K562 (cell line): ENCODE measurements at regions not wholly inside any gene's neighbourhood (a gene's known extent, or its start where the extent isn't known, plus 50 kb on each side); places are given as distances from the start of the nearest gene placed in this dataset.

Experiments used
- BCL6 ChIP-seq: fragments of 250-450 bp; sonication (Bioruptor Pico); IDR thresholded peaks from 2 replicates; pipeline ENCODE4 v1.4.0; 2020
- CTCF ChIP-seq, 3 experiments: IDR thresholded peaks in 2 of 3; conservative IDR thresholded peaks in 1 of 3; 2 replicates each; pipeline ENCODE4 v1.5.1; 2011 to 2012; ENCODE audit warnings: low read length in 3 of 3, mild to moderate bottlenecking in 3 of 3, control low read depth in 2 of 3, improper control_type of control experiment in 1 of 3, inconsistent platforms in 1 of 3, low read depth in 1 of 3, mixed read lengths in 1 of 3, moderate library complexity in 1 of 3; ENCODE audit not compliant: insufficient read depth in 2 of 3
- FOXA3 ChIP-seq, 2 experiments: fragments of 450-650 bp in 1 of 2; sonication (generic) in 1 of 2; formaldehyde crosslinking; IDR thresholded peaks in 1 of 2; conservative IDR thresholded peaks in 1 of 2; 2 replicates each; pipeline versions ENCODE4 v1.4.0 to v1.8.0; 2020 to 2022; ENCODE audit warnings: mild to moderate bottlenecking in 2 of 2, missing genetic modification reagents in 1 of 2
- HSF4 ChIP-seq: fragments of 250-450 bp; sonication (Bioruptor Pico); IDR thresholded peaks from 2 replicates; pipeline ENCODE4 v2.1.2; 2022; ENCODE audit warnings: mild to moderate bottlenecking, moderate library complexity, borderline replicate concordance
- JUN ChIP-seq, 2 experiments: sonication (generic) in 1 of 2; formaldehyde crosslinking in 1 of 2; IDR thresholded peaks; 2 replicates each; pipeline versions ENCODE4 v1.6.1 to v1.8.0; 2012 to 2022; ENCODE audit warnings: borderline replicate concordance in 2 of 2, mild to moderate bottlenecking in 2 of 2, improper control_type of control experiment in 1 of 2, low read depth in 1 of 2, low read length in 1 of 2, missing genetic modification reagents in 1 of 2
- MAFK ChIP-seq: IDR thresholded peaks from 2 replicates; pipeline ENCODE4 v1.6.1; 2011; ENCODE audit warnings: low read length, improper control_type of control experiment
- STAT5B ChIP-seq: fragments of 250-450 bp; sonication (Bioruptor Pico); IDR thresholded peaks from 2 replicates; pipeline ENCODE4 v1.8.0; 2021; ENCODE audit warnings: mild to moderate bottlenecking, inconsistent platforms
- TARDBP ChIP-seq: fragments of 450-650 bp; IDR thresholded peaks from 2 replicates; pipeline ENCODE4 v1.6.1; 2016
- ZBTB11 ChIP-seq, 3 experiments: fragments of 200-800 bp in 1 of 3; fragments of 250-450 bp in 1 of 3; fragments of 450-650 bp in 1 of 3; sonication (Bioruptor Pico) in 1 of 3; sonication (Bioruptor generic) in 1 of 3; formaldehyde crosslinking in 1 of 3; IDR thresholded peaks; 2 replicates each; pipeline versions ENCODE4 v1.6.1 to v1.8.0; 2016 to 2022; ENCODE audit warnings: mild to moderate bottlenecking in 2 of 3, missing genetic modification characterization in 2 of 3, missing compliant biosample characterization in 1 of 3, moderate library complexity in 1 of 3
- ZNF449 ChIP-seq: fragments of 250-450 bp; sonication (Bioruptor Pico); IDR thresholded peaks from 2 replicates; pipeline ENCODE4 v1.8.0; 2022; ENCODE audit warnings: moderate library complexity, mild to moderate bottlenecking, inconsistent platforms

- TF ChIP-seq ZBTB11 (CRISPR knock-in tag; IDR thresholded peaks at IDR 0.05) (no peak), ZNF449 (no peak), CTCF (IDR thresholded peaks at IDR 0.05 in 2 of 3, conservative IDR thresholded peaks at IDR 0.05 in 1 of 3; ENCODE audit: insufficient read depth in 2 of 3, low read depth in 1 of 3, low read length in 3 of 3) (no peak), TARDBP (no peak), FOXA3 (CRISPR knock-in tag; conservative IDR thresholded peaks at IDR 0.05 in 1 of 2, IDR thresholded peaks at IDR 0.05 in 1 of 2) (no peak), HSF4 (no peak), BCL6 (CRISPR knock-in tag) (no peak), STAT5B (CRISPR knock-in tag) (no peak), JUN (IDR thresholded peaks at IDR 0.05; ENCODE audit: borderline replicate concordance, low read depth, low read length) (no peak), JUN (CRISPR knock-in tag; IDR thresholded peaks at IDR 0.05; ENCODE audit: borderline replicate concordance) (no peak), MAFK (no peak)
These were observed 262.9 kb upstream of the BTBD3 start for GRCh38 chr20:11654766-11655165.
